ENCODE measurements at regions not wholly inside any gene's neighbourhood (a gene's known extent, or its start where the extent isn't known, plus 50 kb on each side); places are given as distances from the start of the nearest gene placed in this dataset.

GRCh38 chr14:38704220-38704619 is 398.8 kb downstream of the SEC23A start:
- TF ChIP-seq, protein P1, sequence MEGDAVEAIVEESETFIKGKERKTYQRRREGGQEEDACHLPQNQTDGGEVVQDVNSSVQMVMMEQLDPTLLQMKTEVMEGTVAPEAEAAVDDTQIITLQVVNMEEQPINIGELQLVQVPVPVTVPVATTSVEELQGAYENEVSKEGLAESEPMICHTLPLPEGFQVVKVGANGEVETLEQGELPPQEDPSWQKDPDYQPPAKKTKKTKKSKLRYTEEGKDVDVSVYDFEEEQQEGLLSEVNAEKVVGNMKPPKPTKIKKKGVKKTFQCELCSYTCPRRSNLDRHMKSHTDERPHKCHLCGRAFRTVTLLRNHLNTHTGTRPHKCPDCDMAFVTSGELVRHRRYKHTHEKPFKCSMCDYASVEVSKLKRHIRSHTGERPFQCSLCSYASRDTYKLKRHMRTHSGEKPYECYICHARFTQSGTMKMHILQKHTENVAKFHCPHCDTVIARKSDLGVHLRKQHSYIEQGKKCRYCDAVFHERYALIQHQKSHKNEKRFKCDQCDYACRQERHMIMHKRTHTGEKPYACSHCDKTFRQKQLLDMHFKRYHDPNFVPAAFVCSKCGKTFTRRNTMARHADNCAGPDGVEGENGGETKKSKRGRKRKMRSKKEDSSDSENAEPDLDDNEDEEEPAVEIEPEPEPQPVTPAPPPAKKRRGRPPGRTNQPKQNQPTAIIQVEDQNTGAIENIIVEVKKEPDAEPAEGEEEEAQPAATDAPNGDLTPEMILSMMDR (IDR thresholded peaks at IDR 0.05; ENCODE audit: insufficient read depth in 1 of 2, low read depth in 1 of 2, low read length in 1 of 2, severe bottlenecking in 1 of 2, unreplicated experiment in 1 of 2), result no peak
- no TSS peak for BruUV-seq (replicated peaks)
- H3K9me3 ChIP-seq, result no peaks in the 10 kb centered on the region
- H3K4me3 ChIP-seq (ENCODE audit: low read depth, low read length), result no peak overlapping the region
- peaks cover 4% of the 10 kb centered on the region for H3K27me3 Mint-ChIP-seq (ENCODE audit: insufficient read depth, unreplicated experiment)
- H3K4me1 ChIP-seq, result no peaks in the 10 kb centered on the region
- H3K36me3 ChIP-seq (ENCODE audit: control insufficient read depth, insufficient read depth, low read length), result no peaks in the 10 kb centered on the region
- H3K27ac Mint-ChIP-seq (ENCODE audit: unreplicated experiment), result no peak overlapping the region
- no peaks in the 10 kb centered on the region for H3K36me3 Mint-ChIP-seq (ENCODE audit: insufficient read depth, unreplicated experiment)
- DNase-seq, result no peak
- CTCF ChIA-PET, result no interaction called here
- H3K27me3 ChIP-seq (replicated peaks; ENCODE audit: control insufficient read depth, insufficient read depth, low read length), result no peaks in the 10 kb centered on the region
- intact Hi-C loops (cut with micrococcal nuclease; ENCODE audit: unreplicated experiment), result no loop called here
- POLR2A ChIA-PET, result no interaction called here
- no peak overlapping the region for H3K4me3 Mint-ChIP-seq (ENCODE audit: unreplicated experiment)
- no peaks in the 10 kb centered on the region for H3K9me3 Mint-ChIP-seq (ENCODE audit: unreplicated experiment)
- H3K4me1 Mint-ChIP-seq (ENCODE audit: low read depth, unreplicated experiment), result no peaks in the 10 kb centered on the region

- POLR2A ChIA-PET, result no interaction called here
- BruUV-seq (replicated peaks), result no TSS peak
- TF ChIP-seq, protein P1 (IDR thresholded peaks at IDR 0.05; ENCODE audit: insufficient read depth in 1 of 2, low read depth in 1 of 2, low read length in 1 of 2, severe bottlenecking in 1 of 2, unreplicated experiment in 1 of 2), result no peak
- H3K4me3 Mint-ChIP-seq (ENCODE audit: unreplicated experiment), result no peak overlapping the region
- Histone ChIP-seq H3K27me3 (replicated peaks; ENCODE audit: control insufficient read depth, insufficient read depth, low read length) (no peaks in the 10 kb centered on the region), H3K4me3 (ENCODE audit: low read depth, low read length) (no peak overlapping the region), H3K4me1 (no peaks in the 10 kb centered on the region), H3K9me3 (no peaks in the 10 kb centered on the region), H3K36me3 (ENCODE audit: control insufficient read depth, insufficient read depth, low read length) (no peaks in the 10 kb centered on the region)
- H3K36me3 Mint-ChIP-seq (ENCODE audit: insufficient read depth, unreplicated experiment), result no peaks in the 10 kb centered on the region
- peaks cover 18% of the 10 kb centered on the region for H3K9me3 Mint-ChIP-seq (ENCODE audit: unreplicated experiment)
- intact Hi-C loops (cut with micrococcal nuclease; ENCODE audit: unreplicated experiment), result no loop called here
- no peak overlapping the region for H3K27ac Mint-ChIP-seq (ENCODE audit: unreplicated experiment)
- no peaks in the 10 kb centered on the region for H3K27me3 Mint-ChIP-seq (ENCODE audit: insufficient read depth, unreplicated experiment)
- no peaks in the 10 kb centered on the region for H3K4me1 Mint-ChIP-seq (ENCODE audit: low read depth, unreplicated experiment)
- DNase-seq, result no peak
- CTCF ChIA-PET, result no interaction called here
Measured at GRCh38 chr14:38696925-38697324, 406.1 kb downstream of the SEC23A start.

DNA sequence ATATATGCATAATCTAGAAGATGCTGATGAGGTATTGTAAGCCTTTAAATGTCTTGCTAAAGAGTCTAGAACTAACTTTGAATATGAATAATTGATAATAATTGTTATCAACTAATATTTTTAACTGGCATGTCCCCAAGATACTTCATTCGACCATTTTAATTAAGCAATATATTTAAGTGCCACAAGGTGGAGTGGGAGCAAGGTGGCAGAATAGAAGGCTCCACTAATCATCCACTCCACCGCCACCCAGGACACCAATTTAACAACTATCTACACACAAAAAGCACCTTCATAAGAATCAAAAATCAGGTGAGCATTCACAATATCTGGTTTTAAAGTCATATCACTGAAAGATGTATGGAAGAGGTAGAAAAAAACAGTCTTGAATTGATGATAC is 409.6 kb downstream of the SEC23A start:
- CTCF ChIA-PET, result no interaction called here
- Mint-ChIP-seq H3K4me3 (ENCODE audit: unreplicated experiment) (no peak overlapping the region), H3K36me3 (ENCODE audit: insufficient read depth, unreplicated experiment) (no peaks in the 10 kb centered on the region), H3K9me3 (ENCODE audit: unreplicated experiment) (peaks cover 18% of the 10 kb centered on the region), H3K4me1 (ENCODE audit: low read depth, unreplicated experiment) (no peaks in the 10 kb centered on the region), H3K27ac (ENCODE audit: unreplicated experiment) (no peak overlapping the region), H3K27me3 (ENCODE audit: insufficient read depth, unreplicated experiment) (peaks cover 2% of the 10 kb centered on the region)
- Histone ChIP-seq H3K36me3 (ENCODE audit: control insufficient read depth, insufficient read depth, low read length) (no peaks in the 10 kb centered on the region), H3K4me3 (ENCODE audit: low read depth, low read length) (no peak overlapping the region), H3K4me1 (no peaks in the 10 kb centered on the region), H3K27me3 (replicated peaks; ENCODE audit: control insufficient read depth, insufficient read depth, low read length) (no peaks in the 10 kb centered on the region), H3K9me3 (no peaks in the 10 kb centered on the region)
- no peak for DNase-seq
- intact Hi-C loops (cut with micrococcal nuclease; ENCODE audit: unreplicated experiment), result no loop called here
- no TSS peak for BruUV-seq (replicated peaks)
- POLR2A ChIA-PET, result no interaction called here
- TF ChIP-seq, protein P1 (IDR thresholded peaks at IDR 0.05; ENCODE audit: insufficient read depth in 1 of 2, low read depth in 1 of 2, low read length in 1 of 2, severe bottlenecking in 1 of 2, unreplicated experiment in 1 of 2), result no peak

Measured in Caco-2 (cell line).